Upper lobe of right lung (tissue), 1 donor: ENCODE measurements at regions not wholly inside any gene's neighbourhood (a gene's known extent, or its start where the extent isn't known, plus 50 kb on each side); places are given as distances from the start of the nearest gene placed in this dataset.

Experiments
- ATAC-seq: fragments of 200-7000 bp; cut with Tn5 transposase; one replicate; pipeline ENCODE4 v1.9.1; 2020; ENCODE audit warnings: mild to moderate bottlenecking, moderate library complexity
- DNase-seq: peaks from one replicate; pipeline ENCODE4 v3.0.0-alpha.2; 2020
- H3K27ac ChIP-seq: fragments of 200-600 bp; one replicate; pipeline ENCODE4 v1.8.0; 2022
- H3K27me3 ChIP-seq: fragments of 200-600 bp; one replicate; pipeline ENCODE4 v1.8.0; 2022; ENCODE audit warnings: mild to moderate bottlenecking
- H3K36me3 ChIP-seq: fragments of 200-600 bp; one replicate; pipeline ENCODE4 v1.8.0; 2022
- H3K4me1 ChIP-seq: fragments of 200-600 bp; one replicate; pipeline ENCODE4 v1.8.0; 2022
- H3K4me3 ChIP-seq: fragments of 200-600 bp; one replicate; pipeline ENCODE4 v1.8.0; 2022; ENCODE audit warnings: mild to moderate bottlenecking
- H3K9me3 ChIP-seq: fragments of 200-600 bp; one replicate; pipeline ENCODE4 v1.8.0; 2022
- intact Hi-C: fragments of 100-400 bp; cut with DNase I; formaldehyde crosslinking; loops from one replicate; pipeline ENCODE4 v1.11.0; 2022
- TF ChIP-seq, protein P1 (sequence below): fragments of 200-600 bp; IDR thresholded peaks from one replicate; pipeline ENCODE4 v1.8.0; 2022; ENCODE audit warnings: antibody characterized with exemption
- donor health status: DM: no; HTN: yes; CAD: no; lungs with severe emphysema.

DNA sequence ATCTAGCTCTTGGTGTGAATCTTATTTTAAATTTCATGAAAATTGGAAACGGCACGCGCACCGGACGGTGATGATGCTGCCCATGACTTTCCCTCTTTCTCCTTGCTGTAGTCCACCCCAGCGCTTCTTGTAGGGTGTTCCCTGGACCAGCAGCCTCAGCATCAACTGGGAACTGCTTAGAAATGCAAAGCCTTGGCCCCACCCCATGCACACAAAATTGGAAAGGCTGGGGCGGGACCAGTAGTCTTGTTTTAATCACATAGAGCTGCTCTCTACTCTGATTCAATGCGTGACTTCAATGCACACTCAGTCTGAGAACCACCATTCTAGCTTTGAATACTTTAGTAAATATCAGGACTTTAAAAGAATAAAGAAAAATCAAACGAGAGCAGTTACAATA lies 427.1 kb downstream of the EFNB2 start:
- no peak for ATAC-seq
- no peaks in the 10 kb centered on the region for H3K9me3 ChIP-seq

GRCh38 chr13:106107061-106107460 lies 428.4 kb downstream of the EFNB2 start:
- TF ChIP-seq, protein P1, sequence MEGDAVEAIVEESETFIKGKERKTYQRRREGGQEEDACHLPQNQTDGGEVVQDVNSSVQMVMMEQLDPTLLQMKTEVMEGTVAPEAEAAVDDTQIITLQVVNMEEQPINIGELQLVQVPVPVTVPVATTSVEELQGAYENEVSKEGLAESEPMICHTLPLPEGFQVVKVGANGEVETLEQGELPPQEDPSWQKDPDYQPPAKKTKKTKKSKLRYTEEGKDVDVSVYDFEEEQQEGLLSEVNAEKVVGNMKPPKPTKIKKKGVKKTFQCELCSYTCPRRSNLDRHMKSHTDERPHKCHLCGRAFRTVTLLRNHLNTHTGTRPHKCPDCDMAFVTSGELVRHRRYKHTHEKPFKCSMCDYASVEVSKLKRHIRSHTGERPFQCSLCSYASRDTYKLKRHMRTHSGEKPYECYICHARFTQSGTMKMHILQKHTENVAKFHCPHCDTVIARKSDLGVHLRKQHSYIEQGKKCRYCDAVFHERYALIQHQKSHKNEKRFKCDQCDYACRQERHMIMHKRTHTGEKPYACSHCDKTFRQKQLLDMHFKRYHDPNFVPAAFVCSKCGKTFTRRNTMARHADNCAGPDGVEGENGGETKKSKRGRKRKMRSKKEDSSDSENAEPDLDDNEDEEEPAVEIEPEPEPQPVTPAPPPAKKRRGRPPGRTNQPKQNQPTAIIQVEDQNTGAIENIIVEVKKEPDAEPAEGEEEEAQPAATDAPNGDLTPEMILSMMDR: no peak
- no peak for ATAC-seq
- no peaks in the 10 kb centered on the region for H3K9me3 ChIP-seq
- no peak overlapping the region for H3K4me3 ChIP-seq
- H3K36me3 ChIP-seq: no peaks in the 10 kb centered on the region
- intact Hi-C loops: no loop called here
- no peak for DNase-seq
- no peaks in the 10 kb centered on the region for H3K4me1 ChIP-seq
- H3K27me3 ChIP-seq: no peaks in the 10 kb centered on the region
- no peak overlapping the region for H3K27ac ChIP-seq

More for the DNA sequence above, 427.1 kb downstream of the EFNB2 start:
- H3K4me1 ChIP-seq: no peaks in the 10 kb centered on the region
- H3K4me3 ChIP-seq: no peak overlapping the region
- intact Hi-C loops: no loop called here
- no peaks in the 10 kb centered on the region for H3K36me3 ChIP-seq
- DNase-seq: no peak
- TF ChIP-seq, protein P1: no peak
- no peaks in the 10 kb centered on the region for H3K27me3 ChIP-seq
- no peak overlapping the region for H3K27ac ChIP-seq

DNA sequence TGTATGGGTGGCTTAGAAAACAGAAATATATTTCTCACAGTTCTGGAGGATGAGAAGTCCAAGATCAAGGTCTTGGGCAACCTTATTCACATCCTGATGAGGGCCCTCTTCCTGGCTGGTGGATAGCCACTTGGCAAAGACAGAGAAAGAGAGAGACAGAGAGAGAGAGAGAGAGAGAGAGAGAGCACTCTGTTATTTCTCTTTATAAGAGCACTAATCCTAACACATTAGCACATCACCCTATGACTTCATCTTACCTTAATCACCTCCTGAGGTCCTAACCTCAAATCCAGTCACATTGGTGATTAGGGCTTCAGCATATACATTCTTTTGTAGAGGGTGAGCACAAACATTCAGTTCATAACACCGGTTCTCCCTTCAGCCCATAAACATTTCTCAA lies 430.3 kb downstream of the EFNB2 start:
- ATAC-seq (no peak), DNase-seq (no peak)
- H3K9me3 ChIP-seq: no peaks in the 10 kb centered on the region
- H3K4me1 ChIP-seq: no peaks in the 10 kb centered on the region
- no peaks in the 10 kb centered on the region for H3K36me3 ChIP-seq
- TF ChIP-seq, protein P1: no peak
- no peak overlapping the region for H3K4me3 ChIP-seq
- H3K27me3 ChIP-seq: no peaks in the 10 kb centered on the region
- intact Hi-C loops: no loop called here
- no peak overlapping the region for H3K27ac ChIP-seq

DNA sequence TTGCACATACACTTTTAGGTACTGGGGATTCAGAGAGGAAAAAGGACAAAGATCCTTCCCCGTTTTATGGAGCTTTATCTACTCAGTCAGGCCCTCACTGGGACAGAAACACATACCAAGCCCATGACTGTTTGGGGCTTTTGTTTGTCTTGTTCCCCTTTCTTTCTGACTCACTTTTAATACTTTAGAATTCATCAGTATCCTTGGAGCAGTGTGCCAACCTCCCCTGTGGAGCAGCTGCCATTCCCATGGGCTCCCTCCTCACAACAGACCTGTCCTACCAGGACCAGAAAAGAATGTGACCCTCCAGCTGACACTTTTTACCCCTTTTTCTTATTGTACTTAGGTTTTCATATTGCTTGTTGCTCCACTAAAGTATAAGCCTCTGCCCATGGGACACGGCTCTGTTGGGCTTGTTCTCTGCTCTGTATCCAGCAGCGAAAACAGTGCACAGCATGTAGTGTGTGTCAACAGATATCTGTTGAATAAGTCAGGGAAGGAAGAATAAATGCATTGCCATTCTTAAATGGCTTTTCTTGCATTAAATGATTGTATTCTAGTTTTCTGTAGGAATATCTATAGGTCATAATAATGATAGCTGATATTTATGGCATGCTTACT lies 431.1 kb downstream of the EFNB2 start:
- no peak for ATAC-seq
- Histone ChIP-seq H3K36me3 (no peaks in the 10 kb centered on the region), H3K4me1 (no peaks in the 10 kb centered on the region), H3K9me3 (no peaks in the 10 kb centered on the region), H3K27ac (no peak overlapping the region), H3K27me3 (no peaks in the 10 kb centered on the region), H3K4me3 (no peak overlapping the region)
- no peak for DNase-seq
- intact Hi-C loops: no loop called here
- TF ChIP-seq, protein P1: no peak

DNA sequence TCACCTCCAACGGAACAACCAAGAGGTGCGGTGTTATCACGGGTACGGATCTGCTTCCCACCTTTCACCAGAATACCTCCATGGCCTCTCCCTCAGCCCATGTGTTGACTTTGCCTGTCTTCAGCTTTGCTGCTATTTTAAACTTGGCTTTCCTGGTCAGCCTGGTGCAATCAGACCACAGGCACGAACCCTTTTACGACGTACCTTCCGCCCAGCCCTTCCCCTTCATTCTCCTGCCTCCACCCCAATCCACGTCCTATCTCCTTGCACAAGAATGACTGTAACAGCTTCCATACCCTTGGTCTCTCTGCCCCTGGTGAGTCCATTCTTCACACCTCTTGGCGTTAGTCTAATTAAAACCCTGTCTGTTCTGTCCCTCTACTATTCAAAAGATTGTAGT lies 431.7 kb downstream of the EFNB2 start:
- DNase-seq (no peak), ATAC-seq (no peak)
- H3K9me3 ChIP-seq: no peaks in the 10 kb centered on the region
- intact Hi-C loops: no loop called here
- no peaks in the 10 kb centered on the region for H3K27me3 ChIP-seq
- TF ChIP-seq, protein P1: no peak
- no peak overlapping the region for H3K27ac ChIP-seq
- no peak overlapping the region for H3K4me3 ChIP-seq
- no peaks in the 10 kb centered on the region for H3K4me1 ChIP-seq
- H3K36me3 ChIP-seq: no peaks in the 10 kb centered on the region

GRCh38 chr13:106102786-106103185 lies 432.7 kb downstream of the EFNB2 start:
- Histone ChIP-seq H3K36me3 (no peaks in the 10 kb centered on the region), H3K4me1 (no peaks in the 10 kb centered on the region), H3K27me3 (no peaks in the 10 kb centered on the region), H3K27ac (no peak overlapping the region), H3K9me3 (no peaks in the 10 kb centered on the region), H3K4me3 (no peak overlapping the region)
- TF ChIP-seq, protein P1: no peak
- intact Hi-C loops: no loop called here
- DNase-seq: no peak
- no peak for ATAC-seq
